GM19467 (cell line): ENCODE measurements at regions not wholly inside any gene's neighbourhood (a gene's known extent, or its start where the extent isn't known, plus 50 kb on each side); places are given as distances from the start of the nearest gene placed in this dataset.
"Not testable (repeated sequence)": the region's sequence is repeated elsewhere in the genome, so short reads cannot be mapped to it uniquely, and the experiment has no call there.

Experiments used
- ATAC-seq: cut with Tn5 transposase; IDR thresholded peaks from one replicate; pipeline ENCODE4 v1.9.1; 2021; ENCODE audit warnings: mild to moderate bottlenecking, moderate library complexity; ENCODE audit not compliant: unreplicated experiment

DNA sequence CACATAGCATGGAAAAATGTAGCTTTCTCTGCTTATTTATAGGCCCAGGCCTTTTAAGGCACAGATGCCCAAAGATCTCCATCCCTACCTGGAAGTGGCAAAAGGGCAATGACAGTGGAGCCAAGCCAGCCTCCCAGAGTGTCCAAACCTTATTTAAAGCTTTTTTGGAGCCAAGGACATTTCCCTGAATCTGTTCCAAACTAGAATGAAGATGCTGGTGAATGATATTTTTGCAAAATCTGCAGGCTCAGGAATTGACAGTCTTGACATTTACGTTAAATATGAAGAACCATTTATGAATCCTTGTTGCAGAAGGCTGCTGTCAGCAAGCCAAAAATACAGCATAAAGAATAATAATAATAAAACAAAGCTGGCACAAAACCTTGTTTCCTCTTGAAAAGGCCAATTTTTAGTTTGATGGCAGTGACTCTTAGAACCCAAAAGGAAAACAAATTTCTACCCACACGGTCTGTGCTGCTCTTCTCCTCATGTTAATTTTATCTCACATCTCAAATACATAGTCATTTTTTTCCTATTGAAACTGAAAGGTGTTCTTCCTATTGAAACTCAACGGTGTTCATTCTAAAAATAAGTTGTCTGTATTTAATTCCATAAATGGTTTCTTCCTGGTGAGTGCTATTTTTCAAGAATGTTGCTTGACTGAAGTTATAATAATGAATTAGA is 206.3 kb upstream of the TBL1X start:
- ATAC-seq, result no peak

DNA sequence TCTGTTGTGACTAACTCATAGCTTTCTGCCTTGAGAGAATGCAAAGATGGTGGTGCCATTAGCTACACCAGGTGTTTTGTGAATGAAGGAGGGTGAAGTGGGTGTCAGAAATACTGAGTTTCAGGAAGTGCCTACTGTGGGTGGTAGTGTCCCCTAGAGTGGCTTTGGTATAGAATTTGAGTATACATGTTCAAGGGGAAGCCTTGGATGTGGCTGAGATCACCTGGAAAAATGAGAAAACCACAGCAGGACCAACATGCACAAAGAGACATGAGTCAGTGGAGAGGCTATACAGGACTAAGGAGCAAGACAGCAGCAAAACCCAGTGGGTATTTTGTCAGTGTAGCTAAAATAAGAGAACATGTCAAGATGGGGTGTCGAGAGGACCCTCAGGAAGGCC is 204.3 kb upstream of the TBL1X start:
- ATAC-seq, result no peak

DNA sequence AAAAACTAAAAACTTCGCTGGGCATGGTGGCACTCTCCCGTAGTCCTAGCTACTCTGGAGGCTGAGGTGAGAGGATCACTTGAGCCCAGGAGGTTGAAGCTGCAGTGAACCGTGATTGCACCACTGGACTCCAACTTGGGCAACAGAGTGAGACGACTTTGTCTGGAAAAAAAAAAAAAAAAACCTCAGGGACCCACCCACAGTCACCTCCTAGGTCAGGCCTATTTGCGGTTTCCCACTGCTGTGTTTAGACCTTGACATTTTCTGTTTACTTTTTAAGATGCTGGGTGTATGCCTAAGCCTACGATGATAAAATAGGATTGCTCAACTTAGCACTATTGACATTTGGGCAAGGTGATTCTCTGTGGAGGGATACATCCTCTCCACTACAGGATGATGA is 197.4 kb upstream of the TBL1X start:
- ATAC-seq, result no peak

DNA sequence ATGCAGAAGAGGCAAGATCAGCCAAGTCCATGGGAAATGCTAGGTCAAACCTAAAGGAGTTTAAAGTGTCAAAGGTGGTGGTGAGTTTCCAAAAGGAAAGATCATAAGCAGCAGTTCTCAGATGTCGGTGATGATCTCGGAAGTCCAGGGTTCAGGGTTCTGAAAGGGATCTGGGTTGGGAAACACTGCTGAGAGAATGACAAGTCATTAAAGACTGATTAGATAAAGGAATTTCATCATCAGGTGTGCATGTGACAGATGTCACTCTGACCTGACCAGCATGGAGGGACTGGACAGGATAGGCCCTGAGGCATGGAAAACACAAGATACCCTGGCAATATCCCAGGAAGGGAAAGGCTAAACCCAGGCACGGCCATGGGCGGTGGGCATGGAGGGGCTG is 195.7 kb upstream of the TBL1X start:
- no peak for ATAC-seq

DNA sequence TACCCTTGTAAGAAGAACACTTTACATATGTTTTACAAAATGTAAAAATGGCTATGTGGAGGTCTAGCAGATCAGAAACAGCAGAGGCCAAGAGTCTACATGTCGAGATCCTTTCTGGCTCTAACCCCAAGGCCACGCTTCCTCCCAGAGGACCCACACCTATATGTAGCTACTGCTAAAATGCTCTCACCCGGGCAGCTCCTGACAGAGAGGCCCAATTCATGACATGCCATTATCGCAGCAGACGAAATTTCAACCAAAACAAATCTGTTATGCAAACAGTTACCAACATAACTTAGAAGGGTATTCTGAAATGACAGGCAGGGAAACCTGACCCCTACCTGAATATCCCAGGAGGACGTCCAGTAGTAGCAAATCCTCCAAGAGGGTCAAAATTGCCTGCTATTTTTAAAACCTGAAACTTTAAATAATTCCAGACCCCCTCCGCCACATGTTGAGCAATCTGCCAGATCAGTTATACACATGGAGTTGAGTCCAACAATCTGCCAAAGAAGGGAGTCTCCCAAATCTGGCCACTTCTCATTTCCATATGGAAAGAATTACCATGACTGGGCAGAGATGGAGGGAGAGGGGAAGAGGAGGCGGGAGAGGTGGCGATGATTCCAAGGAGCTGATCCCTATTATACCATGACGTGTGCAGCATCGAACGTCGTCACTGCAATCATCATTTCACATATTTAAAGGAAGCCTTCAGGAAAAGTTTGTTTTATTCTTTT is 192.9 kb upstream of the TBL1X start:
- ATAC-seq, result no peak

DNA sequence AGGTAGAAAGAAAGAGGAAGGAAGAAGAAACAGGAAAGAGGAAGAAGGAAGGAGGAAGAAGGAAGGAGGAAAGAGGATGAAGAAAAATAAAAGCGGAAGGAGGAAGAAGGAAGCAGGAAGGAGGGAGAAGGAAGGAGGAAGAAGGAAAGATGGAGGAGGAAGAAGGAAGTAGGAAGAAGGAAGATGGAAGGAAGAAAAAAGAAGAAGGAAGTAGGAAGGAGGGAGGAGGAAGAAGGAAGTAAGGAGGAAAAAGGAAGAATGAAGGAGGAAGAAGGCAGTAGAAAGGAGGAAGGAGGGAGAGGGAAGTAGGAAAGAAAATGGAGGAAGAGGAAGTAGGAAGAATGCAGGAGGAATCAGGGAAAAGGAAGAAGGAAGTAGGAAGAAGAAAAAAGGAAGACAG is 191.1 kb upstream of the TBL1X start:
- no peak for ATAC-seq

DNA sequence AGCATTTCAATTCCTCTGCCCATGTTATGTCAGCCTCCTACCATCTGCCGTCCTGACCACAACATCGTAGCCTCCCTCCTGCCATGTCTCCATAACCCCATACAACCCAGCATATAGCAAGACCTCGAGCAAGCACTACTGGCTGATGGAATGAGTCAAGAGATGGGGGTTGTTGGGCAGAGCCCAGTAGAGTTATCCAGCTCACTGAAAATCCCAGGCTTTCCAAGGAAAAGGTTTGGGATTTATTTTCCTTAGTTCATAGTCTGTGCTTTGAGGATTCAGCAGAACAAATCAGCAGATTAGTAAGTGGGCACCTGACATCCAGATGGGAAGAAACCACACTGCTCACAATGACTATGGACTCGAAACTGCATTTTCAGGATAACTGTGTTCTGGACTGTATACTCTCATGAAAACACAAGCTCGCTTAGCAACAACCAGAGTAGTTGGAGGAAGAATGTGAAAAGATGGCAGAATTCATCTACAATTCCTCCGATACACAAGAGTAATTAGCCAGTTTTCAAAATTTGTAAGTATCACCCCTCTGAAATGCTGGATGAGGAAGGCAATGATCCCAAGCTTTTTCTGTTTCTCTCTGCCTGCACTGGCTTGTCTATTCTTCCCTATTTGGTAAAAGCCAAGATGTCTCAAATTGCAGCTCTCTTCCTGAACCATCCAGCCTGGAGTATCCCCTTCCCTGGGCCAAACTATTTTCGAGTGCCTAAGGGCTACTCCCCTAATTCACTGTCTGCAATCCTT is 186.2 kb upstream of the TBL1X start:
- ATAC-seq, result no peak

DNA sequence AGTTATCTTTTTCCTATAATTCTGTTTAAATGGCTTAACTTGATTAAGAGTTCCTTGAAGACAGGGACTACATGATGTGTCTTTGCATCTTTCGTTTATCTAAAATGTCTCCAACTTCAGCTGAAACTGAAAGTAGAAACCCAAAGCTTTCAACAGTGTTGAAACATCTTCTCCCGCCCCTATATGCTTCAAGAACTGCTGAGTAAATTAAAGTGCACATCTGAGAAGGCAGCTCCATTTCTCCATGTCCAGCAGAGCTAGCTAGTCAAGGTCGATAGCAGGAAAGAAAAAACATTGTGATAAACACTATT is 185.7 kb upstream of the TBL1X start:
- ATAC-seq, result no peak

DNA sequence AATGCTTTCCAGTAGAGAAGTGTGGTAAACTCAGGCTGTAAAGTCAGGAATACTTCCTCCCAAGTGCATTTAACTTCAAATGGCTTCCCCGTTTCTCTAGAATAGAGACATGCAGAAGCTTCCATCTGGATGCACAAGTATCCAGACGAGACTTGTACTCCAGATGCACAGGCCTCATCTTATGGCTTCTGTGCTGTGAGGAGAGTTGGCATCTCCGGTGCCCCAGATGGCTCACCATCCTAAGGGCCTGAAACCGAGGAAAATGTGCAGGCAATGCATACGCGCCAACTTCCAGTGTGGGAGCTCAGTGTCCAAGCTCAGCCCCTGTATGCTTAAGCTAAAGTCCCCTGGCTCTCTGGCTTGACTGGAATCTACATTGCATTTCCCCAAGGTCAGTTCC is 184.0 kb upstream of the TBL1X start:
- ATAC-seq, result no peak

DNA sequence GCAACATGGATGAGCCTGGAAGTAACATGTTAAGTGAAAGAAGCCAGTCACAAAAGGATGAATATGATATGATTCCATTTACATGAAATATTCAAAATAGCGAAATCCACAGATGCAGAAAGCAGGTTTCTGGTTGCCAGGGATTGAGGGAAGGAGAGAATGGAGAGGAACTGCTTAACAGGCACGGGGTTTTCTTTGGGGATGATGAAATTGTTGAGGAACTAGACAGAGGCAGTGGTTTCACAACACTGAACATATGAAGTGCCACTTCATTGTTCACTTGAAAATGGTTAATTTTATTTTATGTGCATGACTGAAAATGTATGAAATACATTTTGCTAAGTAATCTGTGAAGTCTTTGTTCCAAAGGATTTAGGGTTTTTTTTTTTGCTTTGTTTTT is 182.5 kb upstream of the TBL1X start:
- ATAC-seq, result no peak

DNA sequence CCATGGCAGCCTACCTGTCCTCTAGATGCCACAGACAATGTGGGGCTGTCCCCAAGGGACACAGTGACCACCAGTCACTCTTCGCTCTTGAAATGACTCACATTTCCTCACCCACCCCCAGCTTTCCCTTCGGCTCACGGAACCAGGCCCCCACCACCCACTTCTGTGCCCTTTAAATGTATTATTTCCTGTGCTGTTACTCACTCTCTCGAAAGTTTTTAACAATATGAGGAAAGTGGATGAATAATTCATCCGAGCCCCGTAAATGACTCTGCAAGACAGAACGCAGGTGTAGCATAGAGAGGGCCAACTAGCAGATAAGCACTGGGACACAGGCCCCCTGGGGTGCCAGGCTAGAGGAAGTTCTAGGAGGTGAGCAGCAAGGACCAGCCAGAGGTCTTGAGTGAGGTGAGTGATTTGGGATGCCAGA is 179.5 kb upstream of the TBL1X start:
- no peak for ATAC-seq

DNA sequence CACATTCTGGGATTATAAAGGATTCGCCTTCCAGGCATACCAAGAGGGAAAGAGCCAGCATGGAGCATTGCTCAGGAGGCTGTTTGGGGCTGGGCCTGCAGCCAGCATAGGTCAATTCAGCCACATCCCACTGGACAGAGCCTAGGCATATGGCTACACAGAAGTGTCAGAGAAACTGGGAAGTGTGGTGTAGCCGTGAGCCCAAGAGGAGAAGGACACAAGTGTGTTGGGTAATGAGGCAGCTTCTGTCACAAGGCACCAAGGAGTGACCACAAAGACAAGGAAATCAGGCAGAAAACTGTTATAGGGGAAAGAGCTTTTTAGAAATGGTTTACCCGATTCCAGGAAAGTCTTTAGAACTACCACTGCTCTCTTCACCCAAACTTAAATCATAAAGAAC is 178.6 kb upstream of the TBL1X start:
- ATAC-seq, result no peak

DNA sequence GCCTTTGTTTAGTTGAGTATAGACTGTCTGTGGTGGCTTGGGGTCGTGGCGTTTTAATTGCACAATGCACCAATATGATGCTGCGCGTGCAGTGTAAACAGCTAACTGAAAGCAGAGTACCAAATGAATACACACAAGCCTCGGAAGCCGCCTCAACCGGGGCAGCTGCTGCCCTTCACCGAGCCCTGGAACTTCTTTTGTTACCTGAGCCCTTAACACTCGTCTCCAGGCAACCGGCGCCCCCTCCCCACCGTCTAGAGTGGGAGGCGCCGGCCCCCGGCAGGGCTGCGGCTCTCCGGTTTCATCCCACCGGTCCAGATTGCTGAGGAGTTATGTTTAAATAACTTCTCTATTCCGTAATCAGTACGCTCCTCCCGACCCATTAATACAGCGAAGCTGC is 173.2 kb upstream of the TBL1X start:
- ATAC-seq, result no peak

DNA sequence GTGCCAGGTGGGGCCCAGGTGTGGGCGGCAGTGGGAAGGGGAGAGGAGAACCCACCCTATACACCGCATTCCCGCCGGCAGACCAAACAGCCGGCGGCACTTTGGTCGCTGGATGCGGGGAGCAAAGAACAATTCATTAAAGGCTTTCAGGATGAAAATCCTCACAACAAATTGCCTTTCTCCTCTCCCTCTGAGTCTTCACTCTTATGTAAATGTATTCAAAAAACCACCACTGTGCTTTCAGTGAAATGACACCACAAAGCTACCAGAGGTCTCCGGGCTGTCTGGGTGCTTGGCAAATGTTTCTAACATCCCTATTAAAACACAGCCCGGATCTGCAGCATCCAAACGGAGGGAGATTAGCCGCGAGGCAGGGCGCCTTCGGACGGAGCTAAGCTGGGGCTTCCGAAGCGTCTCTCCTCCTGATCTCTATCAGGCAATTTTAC is 171.8 kb upstream of the TBL1X start:
- no peak for ATAC-seq

DNA sequence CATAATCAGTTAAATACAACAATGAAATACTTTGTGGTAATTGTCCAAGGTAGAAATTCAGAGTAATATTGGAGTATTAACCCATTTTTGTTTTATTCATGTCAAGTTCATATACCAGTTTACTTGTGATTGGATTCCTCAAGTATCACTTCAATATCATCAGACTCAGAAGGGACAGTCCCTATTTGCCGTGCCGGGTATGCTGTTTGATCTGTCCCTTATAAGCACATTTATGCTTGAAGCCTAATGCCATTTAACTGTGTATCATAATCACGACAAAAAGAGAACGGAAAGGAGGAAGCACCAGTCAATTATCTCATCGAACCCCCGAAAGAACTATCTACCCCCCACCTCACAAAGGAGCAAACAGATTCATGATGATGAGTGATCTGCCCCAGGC is 171.0 kb upstream of the TBL1X start:
- ATAC-seq, result no peak

DNA sequence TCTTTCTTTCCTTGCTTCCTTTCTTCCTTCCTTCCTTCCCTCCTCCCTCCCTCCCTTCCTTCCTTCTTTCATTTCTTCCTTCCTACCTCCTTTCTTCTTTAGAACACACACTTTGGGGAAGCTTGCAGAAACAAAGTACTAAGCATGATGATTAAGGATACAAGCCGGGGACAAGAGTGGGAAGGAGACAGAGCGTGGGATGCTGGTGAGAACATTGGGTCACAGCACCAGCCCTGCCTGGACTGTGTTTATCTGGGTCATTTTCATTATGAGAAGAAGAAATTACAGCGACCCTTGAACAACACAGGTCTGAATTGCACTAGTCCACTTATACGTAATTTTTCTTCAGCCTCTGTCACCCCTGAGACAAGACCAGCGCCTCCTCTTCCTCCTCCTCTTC is 169.3 kb upstream of the TBL1X start:
- no peak for ATAC-seq

DNA sequence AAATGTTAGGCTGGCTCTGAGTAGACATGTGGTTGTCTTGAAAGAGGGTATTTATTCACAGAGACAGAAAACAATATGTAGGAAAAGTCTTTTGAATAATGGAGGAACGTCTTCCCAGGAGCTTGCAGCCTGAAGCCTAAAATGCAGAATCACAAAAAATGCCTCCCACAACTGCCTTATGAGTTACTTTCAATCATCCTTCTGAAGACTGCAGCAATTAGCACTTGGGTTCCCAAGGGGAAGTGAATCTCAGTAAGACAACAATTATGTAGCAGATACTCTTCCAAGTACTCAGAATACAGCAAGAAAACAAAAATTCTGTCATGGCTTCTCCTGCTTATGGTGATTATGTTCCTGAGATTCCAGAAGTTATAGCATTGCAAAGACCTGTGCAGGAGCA is 166.6 kb upstream of the TBL1X start:
- no peak for ATAC-seq

DNA sequence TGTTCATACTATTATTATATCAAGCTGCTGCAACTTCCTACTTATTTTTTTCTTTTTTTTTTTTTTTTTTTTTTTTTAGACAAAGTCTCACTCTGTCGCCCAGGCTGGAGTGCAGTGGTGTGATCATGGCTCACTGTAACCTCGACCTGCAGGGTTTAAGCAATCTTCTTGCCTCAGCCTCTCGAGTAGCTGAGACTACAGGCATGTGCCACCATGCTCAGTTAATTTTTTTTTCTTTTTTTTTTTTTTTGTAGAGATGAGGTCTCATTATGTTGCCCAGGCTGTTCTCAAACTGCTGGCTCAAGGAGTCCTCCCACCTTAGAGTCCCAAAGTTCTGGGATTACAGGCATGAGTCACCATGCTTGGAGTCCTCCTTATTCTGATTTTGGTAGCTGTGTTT is 165.2 kb upstream of the TBL1X start:
- not testable (repeated sequence) for ATAC-seq

DNA sequence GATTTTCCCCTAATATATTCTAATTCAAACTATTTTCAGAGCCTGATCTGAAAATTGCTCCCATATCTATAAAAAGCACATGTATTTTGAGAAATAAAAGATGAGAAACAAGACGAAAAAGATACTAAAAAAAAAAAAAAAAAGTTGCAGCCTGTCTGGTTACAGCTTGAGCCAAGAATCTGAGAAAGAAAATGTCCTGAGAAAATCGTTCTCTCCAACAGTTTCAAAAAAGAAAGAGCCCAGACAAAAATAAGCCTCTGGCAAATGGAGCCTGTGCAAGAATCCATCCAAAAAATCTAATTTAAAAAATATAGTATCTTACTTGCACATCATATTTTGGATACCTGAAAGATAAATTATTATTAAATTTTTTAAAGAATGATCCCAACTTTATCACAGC is 163.0 kb upstream of the TBL1X start:
- no peak for ATAC-seq

DNA sequence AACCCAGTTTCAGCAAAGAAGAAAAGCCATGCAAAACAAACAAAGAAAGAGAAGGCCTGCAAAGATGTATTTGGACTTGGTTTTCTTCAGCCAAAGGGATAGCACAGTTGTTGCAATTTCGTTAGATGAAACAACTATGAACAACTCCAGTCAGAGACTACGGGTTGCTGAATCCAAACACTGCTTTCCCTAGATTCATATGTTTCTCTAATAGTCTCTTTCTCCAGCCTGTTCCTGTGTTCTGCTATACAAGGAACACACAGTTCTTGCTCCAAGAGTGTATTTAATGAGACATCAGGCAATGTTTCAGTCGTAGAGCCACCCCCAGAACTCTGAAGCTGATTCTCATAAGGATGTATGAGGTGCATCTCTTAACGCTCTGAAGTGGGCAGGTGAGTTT is 162.5 kb upstream of the TBL1X start:
- no peak for ATAC-seq

DNA sequence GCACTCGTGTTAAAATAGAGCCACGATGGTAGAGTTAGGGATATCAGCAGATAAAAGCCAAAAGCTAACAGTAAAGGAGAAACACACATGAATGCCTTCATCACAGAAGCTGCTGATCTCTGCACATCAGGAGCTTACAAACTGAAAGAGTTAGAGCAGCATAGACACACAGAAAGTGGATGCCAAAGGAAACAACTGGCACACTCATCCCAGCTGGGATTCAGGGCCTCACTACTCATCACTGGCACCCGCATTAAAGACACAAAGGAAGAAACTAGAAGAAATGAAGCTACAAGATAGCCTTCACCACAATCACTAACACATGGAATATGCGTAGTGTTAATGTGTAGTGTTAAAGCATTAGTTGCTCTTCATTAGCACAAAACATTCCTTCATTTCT is 156.4 kb upstream of the TBL1X start:
- no peak for ATAC-seq

DNA sequence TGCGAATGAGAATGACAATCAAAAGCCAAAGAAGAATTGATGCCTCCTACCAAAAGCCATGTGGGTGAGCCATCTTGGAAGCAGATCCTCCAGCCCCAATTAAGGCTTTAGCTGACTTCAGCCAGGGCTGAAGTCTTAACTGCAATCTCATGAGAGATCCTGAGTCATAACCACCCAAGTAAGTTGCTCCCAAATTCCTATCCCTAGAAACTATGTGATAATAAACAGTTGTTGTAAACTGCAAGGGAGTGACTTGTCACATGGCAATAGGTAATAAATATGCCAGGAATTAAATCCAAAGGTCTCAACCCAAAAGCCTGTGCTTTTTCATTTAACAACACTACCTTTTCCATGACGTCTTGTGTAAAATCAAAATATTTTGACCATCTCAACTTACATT is 154.2 kb upstream of the TBL1X start:
- no peak for ATAC-seq
